NCI-H1930 (cell line): ENCODE measurements at regions not wholly inside any gene's neighbourhood (a gene's known extent, or its start where the extent isn't known, plus 50 kb on each side); places are given as distances from the start of the nearest gene placed in this dataset.
A peak's percentile ranks its signal among the peaks of the same experiment; 100 is the strongest.

Experiments used
- DNase-seq, 2 experiments: peaks; one replicate each; lab custom pipeline; 2025; lab: John Stamatoyannopoulos, UW

DNA sequence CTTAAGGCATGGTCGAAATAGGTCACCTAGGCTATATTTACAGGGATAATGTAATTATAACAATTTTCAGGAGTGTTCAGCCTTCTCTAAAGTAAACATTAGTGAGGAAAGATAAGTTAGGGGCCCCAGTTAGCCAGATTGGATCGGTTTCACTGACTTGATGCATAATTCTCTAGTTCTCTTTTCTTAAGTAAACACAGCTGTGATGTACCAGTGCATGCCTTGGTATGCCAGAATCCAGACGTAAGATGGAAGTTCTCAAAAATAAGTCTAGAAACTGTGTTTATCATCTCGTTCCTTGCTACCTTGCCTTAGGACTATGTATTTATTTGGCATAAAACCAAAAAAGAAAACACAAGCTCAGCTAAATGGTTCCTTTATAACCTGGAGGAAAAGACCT, 442.2 kb upstream of the CLINT1 start:
- no peak for DNase-seq

DNA sequence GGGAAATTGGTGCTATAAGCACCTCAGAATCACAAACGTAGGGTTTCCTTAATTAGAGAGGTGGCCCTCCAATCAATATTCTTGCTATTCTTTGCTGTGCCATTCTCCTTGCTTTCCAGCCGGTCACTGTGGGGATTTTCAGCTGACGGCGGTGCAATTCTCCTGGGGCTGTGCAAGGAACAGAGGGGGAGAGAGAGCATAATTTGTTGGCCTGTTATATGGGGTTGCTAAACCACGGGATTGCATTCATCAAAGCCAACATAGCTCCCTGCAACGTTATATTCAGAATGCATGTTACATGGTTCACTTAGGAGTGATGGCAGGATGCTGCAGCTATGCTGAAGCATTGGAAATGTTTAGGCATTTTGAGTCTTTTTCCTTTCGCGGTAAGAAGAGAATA, 441.3 kb upstream of the CLINT1 start:
- DNase-seq, result no peak

DNA sequence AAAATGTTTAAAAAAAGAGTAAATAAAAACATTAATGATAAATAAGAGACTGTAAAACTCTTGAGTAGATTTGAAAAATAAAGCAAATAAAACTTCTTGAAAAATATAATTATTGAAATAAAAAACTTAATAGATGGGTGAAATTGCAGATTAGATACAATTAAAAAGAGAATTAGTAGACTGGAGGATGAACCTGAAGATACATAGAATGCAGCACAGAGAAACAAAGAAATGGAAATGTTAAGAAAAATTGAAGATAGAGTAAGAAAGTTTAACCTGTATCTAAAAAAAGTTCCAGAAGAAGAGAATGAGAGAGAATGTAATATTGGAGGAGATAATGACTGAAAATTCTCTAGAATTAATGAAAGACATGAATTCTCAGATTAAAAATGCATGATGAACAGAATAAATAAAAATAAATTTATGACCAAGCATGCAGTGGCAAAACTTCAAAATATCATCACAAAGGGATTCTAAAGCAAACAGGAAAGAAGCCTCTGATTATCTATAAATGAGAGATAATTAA, 438.1 kb upstream of the CLINT1 start:
- no peak for DNase-seq

DNA sequence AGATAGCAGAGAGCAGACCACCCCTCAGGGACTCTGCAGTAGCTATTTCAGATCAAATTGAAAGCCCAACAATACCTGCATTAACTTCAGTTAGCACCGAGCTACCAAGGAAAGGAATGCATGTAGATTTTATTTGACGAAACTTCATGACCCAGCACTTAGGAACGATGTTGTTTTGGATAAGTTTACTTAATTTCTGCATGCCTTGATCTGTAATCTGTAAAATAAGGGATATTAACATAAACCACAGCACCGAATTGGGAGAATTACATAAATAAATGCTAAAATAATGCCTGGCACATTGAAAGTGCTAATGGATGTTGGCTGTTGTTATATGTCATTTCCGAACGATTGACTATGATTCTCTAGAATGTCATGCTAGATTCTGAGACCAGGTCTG, 435.8 kb upstream of the CLINT1 start:
- DNase-seq, result no peak

DNA sequence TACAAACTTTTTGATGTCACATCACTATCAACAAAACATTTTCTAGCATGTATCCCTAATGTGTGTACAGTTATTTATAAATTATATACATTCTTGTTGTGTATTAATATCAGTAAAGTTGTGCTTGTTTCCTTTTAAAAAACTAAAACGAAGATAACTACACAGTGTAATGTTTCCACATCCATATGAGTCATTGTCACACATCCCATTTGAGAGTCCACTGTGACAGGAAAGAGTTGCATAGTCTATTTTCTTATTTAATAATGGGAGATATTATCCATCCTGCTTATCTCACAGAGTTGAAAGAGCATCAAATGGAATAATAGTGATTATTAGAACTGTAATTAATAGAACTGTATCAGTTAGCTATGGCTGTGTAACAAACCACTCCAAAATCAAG, 434.0 kb upstream of the CLINT1 start:
- DNase-seq, result no peak

DNA sequence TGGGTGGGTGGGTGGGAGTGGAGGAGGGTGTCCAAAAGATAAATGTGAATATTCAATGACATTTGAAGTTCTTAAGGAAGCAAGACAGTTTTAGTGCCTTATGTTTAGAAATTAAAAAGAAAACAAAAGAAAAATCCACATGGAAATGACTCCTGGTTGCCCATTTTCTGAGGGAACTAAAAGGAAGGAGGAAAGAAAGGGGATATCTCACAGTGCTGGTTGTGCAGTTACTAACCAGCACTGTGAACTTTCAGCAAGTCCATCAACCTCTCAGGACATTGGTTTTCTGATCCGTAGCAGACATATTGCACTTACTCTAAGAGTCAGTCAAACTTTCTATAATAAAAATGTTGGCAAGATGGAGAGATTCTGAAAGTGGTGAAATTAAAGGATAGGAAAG, 431.0 kb upstream of the CLINT1 start:
- DNase-seq, result no peak

DNA sequence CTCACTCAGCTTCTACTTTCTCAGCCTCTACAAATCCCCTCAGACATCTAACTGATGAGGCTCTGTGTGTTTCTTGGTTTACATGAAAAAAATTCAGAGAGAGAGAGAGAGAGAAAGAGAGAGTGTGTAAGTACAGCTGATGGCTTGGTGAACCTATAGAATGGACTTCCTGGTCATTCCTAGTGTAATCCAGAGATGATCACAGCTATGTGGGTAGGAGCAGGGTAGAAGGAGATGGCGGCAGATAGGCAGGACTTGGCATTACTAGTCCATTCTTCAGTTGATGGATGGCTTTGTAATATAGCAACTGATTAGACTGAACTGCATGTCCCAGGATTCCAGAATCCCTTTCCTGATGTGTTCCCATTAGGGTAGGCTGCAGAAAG, 429.3 kb upstream of the CLINT1 start:
- DNase-seq, result no peak

DNA sequence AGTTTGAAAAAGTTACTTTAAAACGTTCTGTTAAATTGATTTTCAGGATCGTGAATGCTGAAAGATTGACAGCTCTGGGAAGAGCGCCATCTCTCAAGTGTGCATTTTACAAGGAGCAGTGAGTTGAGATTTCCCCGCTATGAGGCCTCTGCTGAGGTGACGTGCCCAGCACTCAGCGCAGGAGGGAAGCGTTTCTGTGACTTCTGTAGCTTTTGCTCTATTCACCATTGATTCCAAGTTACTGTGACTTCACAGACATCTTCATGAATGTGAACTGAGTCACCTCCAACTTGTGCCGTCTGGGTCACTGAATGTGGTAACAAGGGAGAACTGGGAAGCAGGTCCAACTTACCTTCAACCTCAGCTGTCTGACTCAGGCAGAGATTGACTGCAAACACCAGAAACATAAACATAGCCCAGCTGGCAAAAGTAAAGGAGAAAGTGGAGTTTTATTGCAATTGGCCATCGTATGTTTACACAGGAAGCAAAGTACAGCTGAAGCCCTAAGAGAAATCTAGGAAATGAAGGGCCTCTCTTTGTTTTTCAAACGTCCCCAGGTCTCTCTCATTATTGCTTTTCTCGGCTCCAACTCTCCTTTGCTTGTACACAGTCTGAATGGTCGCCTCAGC, 428.8 kb upstream of the CLINT1 start:
- no peak for DNase-seq

DNA sequence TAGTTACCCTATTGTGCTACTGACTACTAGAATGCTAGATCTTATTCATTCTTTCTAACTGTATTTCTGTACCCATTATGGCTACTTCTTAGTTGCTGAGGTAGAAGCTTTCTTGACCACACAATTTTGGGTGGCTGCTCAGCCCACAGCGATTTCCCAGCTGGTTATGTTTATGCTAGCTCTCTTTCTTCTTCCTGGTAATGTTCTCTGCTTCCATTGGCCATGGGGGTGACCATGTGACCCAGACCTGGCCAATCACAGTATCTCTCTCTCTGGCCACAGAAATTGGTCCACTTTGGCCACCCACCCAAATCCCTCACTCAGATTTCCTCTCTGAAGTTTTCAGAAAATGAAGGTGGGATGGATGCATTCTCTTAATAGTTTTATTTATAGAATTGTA, 427.9 kb upstream of the CLINT1 start:
- DNase-seq, result no peak

DNA sequence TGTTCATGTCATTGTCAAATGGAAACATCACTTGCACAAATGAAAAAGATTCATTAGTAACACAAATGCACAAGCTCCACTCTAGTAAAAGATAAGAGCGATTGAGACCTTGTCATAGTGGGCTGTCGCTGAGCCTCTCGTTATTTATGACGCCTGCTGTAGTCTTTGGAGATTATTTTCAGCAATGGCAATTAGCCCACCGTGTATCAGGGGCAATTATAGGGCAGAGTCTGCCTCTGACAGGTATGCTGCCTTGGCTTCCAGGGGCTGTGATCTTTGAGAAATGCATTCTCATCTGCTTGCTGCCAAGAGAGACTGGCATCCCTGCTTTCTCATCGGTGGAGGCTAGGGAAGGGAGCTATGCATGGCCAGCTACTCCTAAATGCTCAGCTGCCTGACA, 426.8 kb upstream of the CLINT1 start:
- DNase-seq, result no peak

DNA sequence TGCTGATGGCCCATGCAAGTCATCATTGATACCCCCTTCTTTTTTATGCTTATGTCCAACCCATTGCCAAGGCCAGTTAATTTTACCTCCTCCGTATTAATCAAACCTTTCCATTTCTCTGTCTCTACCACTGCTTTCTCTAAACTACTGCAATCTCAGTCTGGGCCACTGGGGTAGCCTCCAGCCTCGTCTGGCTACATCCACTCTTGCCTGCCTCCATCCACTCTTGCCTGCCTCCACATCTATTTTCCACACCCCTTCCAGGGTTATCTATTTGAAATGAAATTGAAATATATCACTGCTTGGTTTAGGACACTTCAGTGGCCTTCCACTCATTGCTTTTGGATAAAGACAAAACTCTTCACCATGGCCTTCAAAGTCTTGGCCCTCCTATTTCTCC, 425.3 kb upstream of the CLINT1 start:
- no peak for DNase-seq

DNA sequence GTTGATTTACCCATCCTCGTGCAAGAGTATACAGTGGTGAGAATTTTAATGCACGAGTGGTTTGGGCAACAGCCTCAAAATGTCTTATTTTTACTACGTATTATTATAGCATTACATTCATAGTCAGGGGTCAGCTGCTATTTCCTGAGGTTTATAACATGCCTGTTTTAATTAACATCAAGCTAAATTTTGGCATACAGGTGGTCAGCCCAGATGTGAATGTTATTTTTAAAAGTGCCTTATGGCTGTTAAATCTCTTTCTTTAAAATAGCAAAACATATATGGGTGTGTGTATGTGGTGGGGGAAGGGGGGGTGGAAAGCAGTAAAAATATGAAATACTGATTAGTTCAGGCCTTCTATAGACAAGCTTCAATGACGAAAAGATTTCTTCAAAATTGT, 424.5 kb upstream of the CLINT1 start:
- no peak for DNase-seq

DNA sequence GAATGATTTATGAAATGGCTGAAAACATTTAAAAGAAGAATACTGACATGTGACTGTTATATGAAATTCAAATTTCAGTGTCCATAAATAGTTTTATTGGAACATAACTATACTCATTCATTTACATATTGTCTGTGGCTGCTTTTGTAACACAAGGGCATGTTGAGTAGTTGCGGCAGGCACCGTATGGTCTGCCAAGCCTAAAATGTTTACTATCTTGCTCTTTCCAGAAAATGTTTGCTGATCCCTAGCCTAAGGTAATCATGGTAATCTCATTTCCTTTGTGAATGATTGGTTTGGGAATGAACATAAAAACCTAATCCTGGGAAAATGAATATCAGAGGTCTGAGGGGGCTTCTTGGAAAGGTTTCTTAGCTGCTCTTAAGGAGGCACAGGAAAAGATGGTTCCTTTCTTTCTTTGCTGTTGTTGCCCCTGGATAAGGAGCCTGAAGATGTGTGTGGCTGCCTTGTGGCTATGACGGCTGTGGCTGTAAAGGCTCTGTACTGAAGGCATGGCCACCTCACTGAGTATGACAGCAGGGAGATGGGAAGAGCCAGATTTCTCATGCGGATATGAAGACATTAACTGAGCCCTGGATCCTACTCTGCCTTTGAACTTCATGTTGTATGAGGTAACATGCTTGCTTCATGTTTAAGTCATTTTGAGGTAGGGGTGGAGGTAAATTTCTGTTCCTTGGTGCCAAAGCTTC, 419.4 kb upstream of the CLINT1 start:
- no peak for DNase-seq

DNA sequence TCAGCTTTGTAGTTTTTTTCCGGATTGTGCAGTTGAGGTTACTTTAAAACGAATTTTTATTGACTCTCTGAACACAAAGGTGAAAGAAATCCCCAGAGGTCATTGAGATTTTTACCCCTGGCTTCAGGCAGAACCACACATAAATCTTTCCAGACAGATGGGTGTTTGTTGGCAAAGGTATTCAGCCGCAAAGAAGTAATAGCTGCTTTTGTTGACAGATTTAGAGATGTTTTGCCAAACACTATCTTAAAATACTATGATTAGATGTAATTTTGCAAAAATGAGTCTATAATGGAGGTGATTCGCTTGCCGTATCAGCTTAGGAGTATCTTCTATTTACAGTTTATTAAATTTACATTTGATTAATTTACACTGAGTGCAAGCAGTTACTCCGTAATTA, 418.3 kb upstream of the CLINT1 start:
- DNase-seq, result peak in 1 of 2 experiments; percentile 24

DNA sequence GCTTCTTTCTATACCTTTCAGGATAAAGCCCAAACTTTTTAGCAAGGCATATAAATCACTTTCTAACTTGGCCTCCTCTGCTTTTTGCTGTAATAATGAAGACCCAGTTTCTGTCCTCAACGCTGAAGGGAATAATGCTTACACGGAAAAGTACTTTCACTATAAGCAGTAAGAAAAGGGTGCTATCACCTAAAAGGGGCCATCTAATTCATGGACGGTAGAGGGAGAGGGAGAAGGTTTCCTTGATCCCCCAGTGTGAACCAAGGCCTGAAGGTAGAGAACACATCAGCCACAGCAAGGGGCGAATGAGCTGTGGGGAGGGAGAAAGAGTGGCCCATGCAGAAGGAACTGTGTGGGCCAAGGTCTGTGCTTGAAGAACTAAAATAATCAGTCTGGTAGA, 417.7 kb upstream of the CLINT1 start:
- no peak for DNase-seq

DNA sequence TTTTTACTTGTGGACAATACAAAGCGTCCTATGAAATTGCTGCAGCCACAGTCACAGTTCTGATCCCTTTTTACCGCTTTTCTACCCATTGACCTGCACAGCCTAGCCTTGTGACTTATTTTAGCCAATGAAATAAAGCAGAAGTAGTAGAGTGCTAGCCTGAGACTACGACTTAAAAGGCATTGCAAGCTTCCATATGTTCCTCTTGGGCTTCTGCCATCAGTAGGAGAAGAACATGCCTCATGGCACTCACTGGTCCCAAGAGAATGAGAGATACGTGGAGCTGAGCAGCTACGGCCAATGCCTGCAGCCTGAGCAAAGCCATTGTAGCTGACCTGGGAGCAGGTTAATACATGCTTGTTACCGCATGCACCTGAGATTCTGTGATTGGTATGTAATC, 416.6 kb upstream of the CLINT1 start:
- DNase-seq, result no peak

DNA sequence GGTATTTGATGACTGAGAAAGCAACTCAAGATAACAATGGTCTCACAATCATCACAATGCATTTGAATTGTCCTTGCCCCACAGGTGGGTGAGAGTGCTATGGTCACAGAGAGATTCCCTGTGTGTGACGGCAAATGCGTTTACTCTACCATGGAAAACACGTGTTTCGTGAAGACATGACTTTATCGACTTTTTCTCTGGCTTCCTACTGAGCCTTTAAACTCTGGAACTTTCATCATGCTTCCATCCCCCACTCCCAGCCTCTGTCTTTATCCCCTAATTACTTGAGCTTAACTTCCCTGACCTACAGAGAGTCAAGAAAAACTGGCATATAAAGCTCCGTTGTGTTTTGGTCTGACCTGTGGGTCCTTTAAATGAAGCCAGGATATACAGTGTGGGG, 414.1 kb upstream of the CLINT1 start:
- DNase-seq, result no peak

DNA sequence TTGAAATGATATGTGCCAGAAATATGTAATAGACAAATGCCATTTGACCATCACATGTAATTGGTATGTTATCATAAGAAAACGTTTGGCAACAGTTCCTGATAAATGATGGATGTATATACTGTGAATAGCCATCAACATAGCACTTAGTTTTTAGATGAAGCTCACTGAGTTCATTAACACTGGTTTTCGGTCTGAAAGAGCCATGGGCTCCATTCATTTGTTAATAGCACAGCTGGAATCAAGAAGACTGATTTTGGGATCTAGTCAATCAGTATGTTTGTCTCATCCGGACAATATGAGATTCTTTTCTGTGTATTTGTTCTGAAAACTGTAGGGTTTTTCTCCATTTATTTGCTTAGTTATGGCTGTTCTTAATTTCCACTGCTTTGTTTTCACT, 413.5 kb upstream of the CLINT1 start:
- no peak for DNase-seq

DNA sequence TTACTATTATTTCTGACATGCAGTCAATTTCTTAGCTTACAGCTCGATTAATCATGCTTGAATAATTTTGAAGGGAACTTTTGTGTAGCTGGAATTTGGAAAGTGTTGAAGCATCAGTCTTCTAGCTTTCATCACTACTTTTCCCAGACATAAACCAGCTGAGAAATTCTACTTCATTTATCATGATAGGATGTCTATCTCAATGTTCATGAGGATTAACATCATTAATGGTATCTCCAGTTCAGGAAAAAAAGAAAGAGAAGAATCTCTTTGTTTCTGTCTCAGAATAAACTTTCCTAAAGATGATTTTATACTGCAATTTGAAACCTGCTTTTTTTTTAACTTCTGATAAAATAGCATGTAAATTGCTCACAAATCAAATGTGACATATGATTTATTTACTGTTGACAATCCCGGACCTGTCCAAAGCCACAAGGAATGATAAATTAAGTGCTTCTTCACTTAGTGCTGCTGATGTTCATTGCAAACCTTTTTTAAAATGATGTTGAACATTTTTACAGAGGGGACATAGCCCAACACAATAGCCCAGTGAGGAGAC, 412.1 kb upstream of the CLINT1 start:
- DNase-seq, result no peak

DNA sequence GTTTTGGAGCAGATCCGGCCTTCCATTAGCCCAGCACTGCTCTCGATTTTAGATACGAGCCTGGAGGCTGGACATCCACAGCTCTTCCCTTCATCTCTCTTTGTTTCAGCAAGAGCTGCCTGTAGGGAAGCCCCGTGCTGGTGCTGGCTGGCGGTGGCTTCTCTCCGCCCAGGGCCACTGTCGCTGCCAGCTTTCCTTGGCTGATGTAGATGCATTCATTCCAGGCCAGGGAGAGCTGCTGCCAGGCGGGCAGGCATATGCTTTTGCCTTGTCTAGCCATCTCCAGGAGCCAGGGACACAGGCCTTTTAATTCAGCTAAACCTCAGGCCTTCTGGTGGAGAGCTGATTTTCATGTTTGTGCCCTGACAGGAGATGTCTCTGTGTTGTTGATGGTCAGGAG, 409.3 kb upstream of the CLINT1 start:
- no peak for DNase-seq

DNA sequence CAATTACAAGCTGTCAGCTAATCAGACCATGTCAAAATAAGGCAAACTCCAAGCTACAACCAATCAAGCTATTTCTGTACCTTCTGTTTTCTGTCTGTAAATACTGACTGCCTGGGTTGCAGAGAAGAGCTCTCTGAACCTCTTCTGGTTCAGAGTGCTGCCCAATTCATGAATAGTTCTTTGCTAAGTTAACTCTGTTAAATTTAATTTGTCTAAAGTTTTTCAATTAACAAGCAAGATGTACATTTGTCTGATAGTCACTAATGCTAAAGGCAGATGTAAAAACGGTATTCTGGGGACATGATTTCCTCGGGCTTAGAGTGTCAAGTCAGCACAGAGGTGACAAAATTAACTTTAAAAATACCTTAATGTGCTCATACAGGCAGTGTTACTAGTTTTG, 408.3 kb upstream of the CLINT1 start:
- no peak for DNase-seq

DNA sequence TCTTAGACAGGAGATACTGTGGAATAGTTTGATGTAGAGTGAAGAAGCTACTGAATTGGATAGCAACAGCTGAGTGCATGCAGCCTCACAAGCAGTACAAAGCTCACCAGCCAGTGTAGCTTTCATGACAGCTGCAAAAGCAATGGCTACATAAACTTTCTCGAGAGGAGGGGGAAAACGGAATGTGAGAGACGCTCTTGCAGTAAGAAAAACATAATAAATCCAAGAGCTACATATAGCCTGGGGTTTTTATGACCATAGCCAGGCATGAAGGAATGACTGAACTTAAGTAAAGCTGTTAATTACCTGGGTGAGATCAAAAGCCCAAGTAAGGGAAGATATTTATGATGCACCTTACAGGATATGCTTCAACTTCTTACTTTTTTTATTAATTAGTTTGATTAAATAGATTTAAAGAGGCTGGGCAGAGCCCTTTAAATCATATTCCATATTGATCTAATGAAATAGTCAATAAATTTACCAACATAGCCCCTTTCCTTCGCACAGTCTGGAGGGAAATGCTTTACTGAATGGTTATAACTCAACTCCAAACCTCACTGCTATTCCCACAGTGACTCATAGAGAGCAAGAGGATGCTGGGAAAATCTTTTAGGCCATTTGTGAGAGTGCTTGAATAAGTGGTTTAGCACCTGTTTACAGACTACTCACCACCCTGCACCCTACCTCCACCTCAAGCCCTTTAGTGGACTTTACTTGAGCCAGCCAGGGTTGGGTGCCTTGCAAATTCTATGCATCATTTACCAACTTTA, 407.2 kb upstream of the CLINT1 start:
- no peak for DNase-seq

DNA sequence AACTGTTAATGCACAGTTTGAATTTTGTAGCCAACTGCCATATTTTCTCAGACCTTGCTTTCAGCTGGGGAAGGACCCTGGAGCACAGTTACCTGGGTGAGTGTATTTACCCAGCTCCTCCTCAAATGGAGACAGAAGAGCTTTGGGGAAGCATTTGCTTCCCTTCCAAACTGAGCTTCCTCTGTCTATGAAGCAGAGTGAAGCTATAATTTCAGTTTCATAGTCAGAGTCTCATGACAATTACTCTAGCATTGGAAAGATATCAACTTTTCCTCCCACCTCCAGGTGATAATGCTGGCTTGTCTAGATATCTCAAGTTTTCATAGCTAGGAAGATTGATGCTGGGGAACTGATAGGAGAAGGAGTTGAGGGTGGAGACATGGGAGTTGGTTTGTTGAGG, 406.4 kb upstream of the CLINT1 start:
- no peak for DNase-seq
